HT-29 (cell line): ENCODE measurements at regions not wholly inside any gene's neighbourhood (a gene's known extent, or its start where the extent isn't known, plus 50 kb on each side); places are given as distances from the start of the nearest gene placed in this dataset.
A peak's percentile ranks its signal among the peaks of the same experiment; 100 is the strongest.
"Not testable (repeated sequence)": the region's sequence is repeated elsewhere in the genome, so short reads cannot be mapped to it uniquely, and the experiment has no call there.

Experiments
- DNase-seq: peaks from one replicate; pipeline ENCODE4 v3.0.0-alpha.2; 2015; ENCODE audit warnings: low spot score

- no peak for DNase-seq
These were observed 53.8 kb downstream of the COX7C start for GRCh38 chr5:86671536-86671935.

GRCh38 chr5:86674069-86674468 is 56.3 kb downstream of the COX7C start:
- no peak for DNase-seq

- DNase-seq = no peak
These were observed 57.6 kb downstream of the COX7C start for GRCh38 chr5:86675311-86675710.

- DNase-seq = peak; percentile 57
These were observed 61.8 kb downstream of the COX7C start for GRCh38 chr5:86679529-86679928.

- no peak for DNase-seq
These were observed 62.2 kb downstream of the COX7C start for GRCh38 chr5:86679949-86680348.

GRCh38 chr5:86684222-86684621 is 66.5 kb downstream of the COX7C start:
- no peak for DNase-seq

- DNase-seq = no peak
These were observed 68.3 kb downstream of the COX7C start for GRCh38 chr5:86686046-86686445.

- no peak for DNase-seq
These were observed 70.7 kb downstream of the COX7C start for GRCh38 chr5:86688406-86688805.

GRCh38 chr5:86689103-86689729 is 71.5 kb downstream of the COX7C start:
- DNase-seq = no peak

- no peak for DNase-seq
These were observed 91.6 kb downstream of the COX7C start for GRCh38 chr5:86709157-86709881.

- DNase-seq = no peak
These were observed 98.4 kb downstream of the COX7C start for GRCh38 chr5:86716121-86716520.

GRCh38 chr5:86731319-86732117 is 113.8 kb downstream of the COX7C start:
- DNase-seq = not testable (repeated sequence)

- DNase-seq = no peak
These were observed 117.6 kb downstream of the COX7C start for GRCh38 chr5:86735370-86735769.

- no peak for DNase-seq
These were observed 119.8 kb downstream of the COX7C start for GRCh38 chr5:86737579-86737978.

- DNase-seq = no peak
These were observed 130.9 kb downstream of the COX7C start for GRCh38 chr5:86748538-86749105.

- DNase-seq = no peak
These were observed 132.1 kb downstream of the COX7C start for GRCh38 chr5:86749841-86750240.

GRCh38 chr5:86756839-86757238 is 139.1 kb downstream of the COX7C start:
- no peak for DNase-seq

- no peak for DNase-seq
These were observed 140.1 kb downstream of the COX7C start for GRCh38 chr5:86757824-86758223.

GRCh38 chr5:86760661-86761060 is 142.9 kb downstream of the COX7C start:
- DNase-seq = no peak

- DNase-seq = no peak
These were observed 146.2 kb downstream of the COX7C start for GRCh38 chr5:86763929-86764328.

- DNase-seq = no peak
These were observed 148.2 kb downstream of the COX7C start for GRCh38 chr5:86765778-86766502.
